ENCODE measurements at regions not wholly inside any gene's neighbourhood (a gene's known extent, or its start where the extent isn't known, plus 50 kb on each side); places are given as distances from the start of the nearest gene placed in this dataset.
A peak's percentile ranks its signal among the peaks of the same experiment; 100 is the strongest.

DNA sequence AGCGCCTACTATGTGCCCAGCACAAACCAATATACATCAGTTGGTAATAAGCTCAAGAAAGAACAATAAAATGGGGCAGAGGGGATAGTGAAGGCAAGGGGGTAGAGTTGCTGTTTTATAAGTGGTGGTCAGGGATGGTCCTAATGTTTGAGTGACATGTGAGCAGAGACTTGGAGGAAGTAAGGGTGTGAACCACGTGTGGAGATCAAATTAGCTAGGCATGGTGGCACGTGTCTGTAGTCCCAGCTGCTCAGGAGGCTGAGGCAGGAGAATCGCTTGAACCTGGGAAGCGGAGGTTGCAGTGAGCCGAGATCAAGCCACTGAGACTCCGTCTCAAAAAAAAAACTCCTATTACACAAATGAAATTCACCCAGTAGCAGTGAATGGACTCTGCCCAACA, 56.5 kb downstream of the IRX6 start:
- no peak overlapping the region for H3K27ac ChIP-seq (replicated peaks)
- TF ChIP-seq, protein P1, sequence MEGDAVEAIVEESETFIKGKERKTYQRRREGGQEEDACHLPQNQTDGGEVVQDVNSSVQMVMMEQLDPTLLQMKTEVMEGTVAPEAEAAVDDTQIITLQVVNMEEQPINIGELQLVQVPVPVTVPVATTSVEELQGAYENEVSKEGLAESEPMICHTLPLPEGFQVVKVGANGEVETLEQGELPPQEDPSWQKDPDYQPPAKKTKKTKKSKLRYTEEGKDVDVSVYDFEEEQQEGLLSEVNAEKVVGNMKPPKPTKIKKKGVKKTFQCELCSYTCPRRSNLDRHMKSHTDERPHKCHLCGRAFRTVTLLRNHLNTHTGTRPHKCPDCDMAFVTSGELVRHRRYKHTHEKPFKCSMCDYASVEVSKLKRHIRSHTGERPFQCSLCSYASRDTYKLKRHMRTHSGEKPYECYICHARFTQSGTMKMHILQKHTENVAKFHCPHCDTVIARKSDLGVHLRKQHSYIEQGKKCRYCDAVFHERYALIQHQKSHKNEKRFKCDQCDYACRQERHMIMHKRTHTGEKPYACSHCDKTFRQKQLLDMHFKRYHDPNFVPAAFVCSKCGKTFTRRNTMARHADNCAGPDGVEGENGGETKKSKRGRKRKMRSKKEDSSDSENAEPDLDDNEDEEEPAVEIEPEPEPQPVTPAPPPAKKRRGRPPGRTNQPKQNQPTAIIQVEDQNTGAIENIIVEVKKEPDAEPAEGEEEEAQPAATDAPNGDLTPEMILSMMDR (IDR thresholded peaks at IDR 0.05; ENCODE audit: insufficient read depth, low read length) = no peak
- TF ChIP-seq POLR2AphosphoS5 (IDR thresholded peaks at IDR 0.05; ENCODE audit: low read depth) (no peak), GABPA (IDR thresholded peaks at IDR 0.05; ENCODE audit: low read depth) (no peak), SPI1 (IDR thresholded peaks at IDR 0.05; ENCODE audit: borderline replicate concordance, low read depth) (no peak)
- TF ChIP-seq, protein P2, sequence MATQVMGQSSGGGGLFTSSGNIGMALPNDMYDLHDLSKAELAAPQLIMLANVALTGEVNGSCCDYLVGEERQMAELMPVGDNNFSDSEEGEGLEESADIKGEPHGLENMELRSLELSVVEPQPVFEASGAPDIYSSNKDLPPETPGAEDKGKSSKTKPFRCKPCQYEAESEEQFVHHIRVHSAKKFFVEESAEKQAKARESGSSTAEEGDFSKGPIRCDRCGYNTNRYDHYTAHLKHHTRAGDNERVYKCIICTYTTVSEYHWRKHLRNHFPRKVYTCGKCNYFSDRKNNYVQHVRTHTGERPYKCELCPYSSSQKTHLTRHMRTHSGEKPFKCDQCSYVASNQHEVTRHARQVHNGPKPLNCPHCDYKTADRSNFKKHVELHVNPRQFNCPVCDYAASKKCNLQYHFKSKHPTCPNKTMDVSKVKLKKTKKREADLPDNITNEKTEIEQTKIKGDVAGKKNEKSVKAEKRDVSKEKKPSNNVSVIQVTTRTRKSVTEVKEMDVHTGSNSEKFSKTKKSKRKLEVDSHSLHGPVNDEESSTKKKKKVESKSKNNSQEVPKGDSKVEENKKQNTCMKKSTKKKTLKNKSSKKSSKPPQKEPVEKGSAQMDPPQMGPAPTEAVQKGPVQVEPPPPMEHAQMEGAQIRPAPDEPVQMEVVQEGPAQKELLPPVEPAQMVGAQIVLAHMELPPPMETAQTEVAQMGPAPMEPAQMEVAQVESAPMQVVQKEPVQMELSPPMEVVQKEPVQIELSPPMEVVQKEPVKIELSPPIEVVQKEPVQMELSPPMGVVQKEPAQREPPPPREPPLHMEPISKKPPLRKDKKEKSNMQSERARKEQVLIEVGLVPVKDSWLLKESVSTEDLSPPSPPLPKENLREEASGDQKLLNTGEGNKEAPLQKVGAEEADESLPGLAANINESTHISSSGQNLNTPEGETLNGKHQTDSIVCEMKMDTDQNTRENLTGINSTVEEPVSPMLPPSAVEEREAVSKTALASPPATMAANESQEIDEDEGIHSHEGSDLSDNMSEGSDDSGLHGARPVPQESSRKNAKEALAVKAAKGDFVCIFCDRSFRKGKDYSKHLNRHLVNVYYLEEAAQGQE (IDR thresholded peaks at IDR 0.05; ENCODE audit: insufficient replicate concordance, low read depth) = no peak
- no peaks in the 10 kb centered on the region for H3K27me3 ChIP-seq (ENCODE audit: insufficient read depth, poor library complexity, severe bottlenecking)
- no peak overlapping the region for H3K4me3 ChIP-seq (replicated peaks; ENCODE audit: insufficient read depth, low read length)
- DNase-seq (ENCODE audit: low read depth in 1 of 2, low spot score in 1 of 2) = no peak

DNA sequence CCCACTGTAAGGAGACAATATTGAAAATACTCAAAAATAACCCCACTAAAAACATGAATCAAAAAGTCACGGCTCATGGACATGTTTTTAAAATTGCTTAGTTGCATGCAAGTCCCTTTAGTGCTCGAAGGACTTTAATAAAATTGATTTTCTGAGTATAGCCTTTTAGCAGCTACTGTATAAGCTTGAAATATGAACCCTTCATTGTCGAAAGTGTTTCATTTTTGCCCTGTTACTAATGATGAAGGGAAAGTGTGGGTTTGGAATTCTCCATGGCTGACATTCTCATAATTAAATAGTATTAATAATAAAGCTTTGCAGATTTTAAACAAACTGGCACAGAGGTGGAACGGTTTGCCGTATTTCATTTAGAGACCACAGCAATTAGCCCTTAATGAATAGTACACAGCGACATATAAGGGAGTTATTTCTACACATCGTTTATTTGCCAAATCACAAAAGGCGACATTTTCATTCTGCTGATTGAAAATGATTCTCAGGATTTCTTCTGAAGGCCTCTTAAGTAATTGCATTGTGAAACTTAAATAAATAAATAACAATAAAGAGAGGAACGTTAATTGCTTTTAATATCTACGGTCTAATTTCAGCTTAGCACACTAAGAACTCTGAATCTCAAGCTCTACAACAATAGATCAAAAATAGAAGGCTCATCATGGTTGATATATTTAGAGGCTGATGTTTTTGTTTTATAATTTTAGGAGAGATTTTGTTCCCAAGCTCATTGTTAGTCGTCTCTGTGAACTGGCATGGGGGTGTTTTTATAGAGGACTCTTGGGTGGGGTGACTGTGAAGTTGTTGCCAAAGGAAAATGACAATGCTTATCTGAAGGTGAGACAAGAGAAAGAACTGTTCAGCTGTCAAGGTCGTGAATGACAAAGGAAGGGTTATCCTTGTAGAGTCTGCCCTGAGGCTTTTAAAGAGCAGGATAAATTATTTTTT, 60.6 kb downstream of the IRX6 start:
- Histone ChIP-seq H3K27me3 (ENCODE audit: insufficient read depth, poor library complexity, severe bottlenecking) (no peaks in the 10 kb centered on the region), H3K4me3 (replicated peaks; ENCODE audit: insufficient read depth, low read length) (no peak overlapping the region), H3K27ac (replicated peaks) (no peak overlapping the region)
- TF ChIP-seq POLR2AphosphoS5 (IDR thresholded peaks at IDR 0.05; ENCODE audit: low read depth) (no peak), GABPA (IDR thresholded peaks at IDR 0.05; ENCODE audit: low read depth) (no peak), SPI1 (IDR thresholded peaks at IDR 0.05; ENCODE audit: borderline replicate concordance, low read depth) (no peak)
- TF ChIP-seq, protein P2 (IDR thresholded peaks at IDR 0.05; ENCODE audit: insufficient replicate concordance, low read depth) = no peak
- TF ChIP-seq, protein P1 (IDR thresholded peaks at IDR 0.05; ENCODE audit: insufficient read depth, low read length) = no peak
- no peak for DNase-seq (ENCODE audit: low read depth in 1 of 2, low spot score in 1 of 2)

- TF ChIP-seq, protein P2 (IDR thresholded peaks at IDR 0.05; ENCODE audit: insufficient replicate concordance, low read depth) = peak; percentile 80
- no peak for TF ChIP-seq SPI1 (IDR thresholded peaks at IDR 0.05; ENCODE audit: borderline replicate concordance, low read depth)
- TF ChIP-seq POLR2AphosphoS5 (IDR thresholded peaks at IDR 0.05; ENCODE audit: low read depth) = no peak
- TF ChIP-seq, protein P1 (IDR thresholded peaks at IDR 0.05; ENCODE audit: insufficient read depth, low read length) = no peak
- no peaks in the 10 kb centered on the region for H3K27me3 ChIP-seq (ENCODE audit: insufficient read depth, poor library complexity, severe bottlenecking)
- no peak overlapping the region for H3K27ac ChIP-seq (replicated peaks)
- no peak overlapping the region for H3K4me3 ChIP-seq (replicated peaks; ENCODE audit: insufficient read depth, low read length)
- DNase-seq (ENCODE audit: low read depth in 1 of 2, low spot score in 1 of 2) = no peak
These were observed 61.4 kb downstream of the IRX6 start for GRCh38 chr16:55385359-55385758.
